Thyroid gland (tissue), 4 donors: ENCODE measurements at regions not wholly inside any gene's neighbourhood (a gene's known extent, or its start where the extent isn't known, plus 50 kb on each side); places are given as distances from the start of the nearest gene placed in this dataset.

Experiments
- DNase-seq, 2 donors: peaks; one replicate each; pipeline ENCODE4 v3.0.0-alpha.2; 2019
- H3K27ac ChIP-seq, 3 donors: fragments of 200-600 bp; sonication (generic); 1 replicate in 2 of 3; 2 replicates in 1 of 3; pipeline ENCODE4 v1.5.1; 2016 to 2019; ENCODE audit warnings: mild to moderate bottlenecking in 1 of 3, moderate library complexity in 1 of 3
- H3K27me3 ChIP-seq: fragments of 200-600 bp; sonication (generic); one replicate; pipeline ENCODE4 v1.5.1; 2019
- H3K36me3 ChIP-seq, 2 donors: fragments of 200-600 bp; sonication (generic); one replicate each; pipeline ENCODE4 v1.5.1; 2016 to 2019
- H3K4me1 ChIP-seq, 2 donors: fragments of 200-600 bp; sonication (generic); one replicate each; pipeline ENCODE4 v1.5.1; 2017 to 2019
- H3K4me3 ChIP-seq, 3 donors: fragments of 200-600 bp; sonication (generic); replicated peaks in 1 of 3; 1 replicate in 2 of 3; 2 replicates in 1 of 3; pipeline ENCODE4 v1.5.1; 2016; ENCODE audit warnings: mild to moderate bottlenecking in 1 of 3
- H3K9me3 ChIP-seq: fragments of 200-600 bp; sonication (generic); one replicate; pipeline ENCODE4 v1.5.1; 2017
- POLR2A ChIP-seq, 2 donors: fragments of 450-650 bp; IDR thresholded peaks; one replicate each; pipeline ENCODE4 v1.6.1; 2017; ENCODE audit warnings: antibody characterized with exemption in 2 of 2, mild to moderate bottlenecking in 2 of 2, moderate library complexity in 1 of 2
- WGBS, 2 donors: methylation state at CpG; one replicate each; pipeline ENCODE4 v1.1.5; 2017; 5-methylcytosine and 5-hydroxymethylcytosine counted together
- intact Hi-C: fragments of 100-400 bp; cut with DNase I; formaldehyde crosslinking; loops from one replicate; pipeline ENCODE4 v1.15.1; 2023
- TF ChIP-seq, protein P1 (sequence below), 6 experiments: fragments of 200-600 bp in 3 of 6; fragments of 450-650 bp in 3 of 6; sonication (generic) in 3 of 6; IDR thresholded peaks; one replicate each; pipeline ENCODE4 v1.5.1; 2016 to 2019; ENCODE audit warnings: antibody characterized with exemption in 6 of 6, mild to moderate bottlenecking in 2 of 6, inconsistent platforms in 1 of 6, moderate library complexity in 1 of 6

DNA sequence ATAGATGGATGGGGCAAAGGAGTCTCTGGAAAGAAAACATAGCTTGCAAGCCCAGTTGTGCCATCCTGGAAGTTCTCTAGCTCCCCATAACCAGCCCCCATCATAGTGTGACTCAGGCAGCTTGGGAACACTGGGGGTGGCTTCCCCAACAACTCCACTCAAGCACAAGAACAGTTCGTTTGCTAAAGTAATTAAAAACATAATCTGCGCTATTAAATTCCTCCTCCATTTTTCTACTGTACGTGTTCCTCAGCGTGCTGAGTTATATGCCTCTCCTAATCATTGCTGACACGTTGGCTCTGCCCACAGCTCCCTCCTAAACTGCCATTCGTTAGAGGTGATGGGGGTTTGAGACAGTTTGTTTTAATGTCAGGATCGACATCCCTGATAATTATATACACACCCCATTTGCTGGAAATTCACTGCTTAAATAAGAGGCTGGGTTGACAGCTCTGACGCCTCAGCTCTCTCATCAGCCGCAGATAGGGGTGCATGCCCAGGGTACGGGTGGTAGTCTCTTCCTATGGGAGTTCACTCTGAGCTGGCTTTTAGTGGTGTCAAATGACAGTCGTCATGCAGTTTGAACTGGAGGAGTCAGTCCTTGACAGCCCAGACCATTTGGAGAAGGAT, 59.5 kb upstream of the SEZ6L start:
- no peak for TF ChIP-seq POLR2A (IDR thresholded peaks at IDR 0.05)
- TF ChIP-seq, protein P1, sequence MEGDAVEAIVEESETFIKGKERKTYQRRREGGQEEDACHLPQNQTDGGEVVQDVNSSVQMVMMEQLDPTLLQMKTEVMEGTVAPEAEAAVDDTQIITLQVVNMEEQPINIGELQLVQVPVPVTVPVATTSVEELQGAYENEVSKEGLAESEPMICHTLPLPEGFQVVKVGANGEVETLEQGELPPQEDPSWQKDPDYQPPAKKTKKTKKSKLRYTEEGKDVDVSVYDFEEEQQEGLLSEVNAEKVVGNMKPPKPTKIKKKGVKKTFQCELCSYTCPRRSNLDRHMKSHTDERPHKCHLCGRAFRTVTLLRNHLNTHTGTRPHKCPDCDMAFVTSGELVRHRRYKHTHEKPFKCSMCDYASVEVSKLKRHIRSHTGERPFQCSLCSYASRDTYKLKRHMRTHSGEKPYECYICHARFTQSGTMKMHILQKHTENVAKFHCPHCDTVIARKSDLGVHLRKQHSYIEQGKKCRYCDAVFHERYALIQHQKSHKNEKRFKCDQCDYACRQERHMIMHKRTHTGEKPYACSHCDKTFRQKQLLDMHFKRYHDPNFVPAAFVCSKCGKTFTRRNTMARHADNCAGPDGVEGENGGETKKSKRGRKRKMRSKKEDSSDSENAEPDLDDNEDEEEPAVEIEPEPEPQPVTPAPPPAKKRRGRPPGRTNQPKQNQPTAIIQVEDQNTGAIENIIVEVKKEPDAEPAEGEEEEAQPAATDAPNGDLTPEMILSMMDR (IDR thresholded peaks at IDR 0.05), result no peak
- no peak for DNase-seq
- Histone ChIP-seq H3K4me3 (no peak overlapping the region), H3K27me3 (peaks cover 5% of the 10 kb centered on the region), H3K9me3 (no peaks in the 10 kb centered on the region), H3K36me3 (no peaks in the 10 kb centered on the region), H3K4me1 (no peaks in the 10 kb centered on the region), H3K27ac (no peak overlapping the region)
- WGBS, 2 donors, result 70 to 85% methylated on average over 11 of the region's 11 CpGs
- intact Hi-C loops, result no loop called here

DNA sequence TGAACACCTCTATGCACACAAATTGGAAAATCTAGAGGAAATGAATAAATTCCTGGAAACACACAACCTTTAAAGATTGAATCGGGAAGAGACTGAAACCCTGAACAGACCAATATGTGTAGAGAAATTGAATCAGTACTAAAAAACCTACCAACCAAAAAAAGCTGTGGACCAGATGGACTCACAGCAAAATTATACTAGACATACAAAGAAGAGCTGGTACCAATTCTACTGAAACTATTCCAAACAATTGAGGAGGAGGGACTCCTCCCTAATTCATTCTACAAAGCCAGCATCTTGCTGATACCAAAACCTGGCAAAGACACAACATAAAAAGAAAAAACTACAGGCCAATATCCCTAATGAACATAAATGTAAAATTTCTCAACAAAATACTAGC, 54.4 kb upstream of the SEZ6L start:
- Histone ChIP-seq H3K4me3 (no peak overlapping the region), H3K27me3 (peaks cover 5% of the 10 kb centered on the region), H3K36me3 (no peaks in the 10 kb centered on the region), H3K4me1 (no peaks in the 10 kb centered on the region), H3K9me3 (no peaks in the 10 kb centered on the region), H3K27ac (no peak overlapping the region)
- 88 to 93% methylated on average over 1 of the region's 1 CpG for WGBS, 2 donors
- no peak for DNase-seq
- TF ChIP-seq, protein P1 (IDR thresholded peaks at IDR 0.05), result no peak
- no peak for TF ChIP-seq POLR2A (IDR thresholded peaks at IDR 0.05)
- intact Hi-C loops, result no loop called here

DNA sequence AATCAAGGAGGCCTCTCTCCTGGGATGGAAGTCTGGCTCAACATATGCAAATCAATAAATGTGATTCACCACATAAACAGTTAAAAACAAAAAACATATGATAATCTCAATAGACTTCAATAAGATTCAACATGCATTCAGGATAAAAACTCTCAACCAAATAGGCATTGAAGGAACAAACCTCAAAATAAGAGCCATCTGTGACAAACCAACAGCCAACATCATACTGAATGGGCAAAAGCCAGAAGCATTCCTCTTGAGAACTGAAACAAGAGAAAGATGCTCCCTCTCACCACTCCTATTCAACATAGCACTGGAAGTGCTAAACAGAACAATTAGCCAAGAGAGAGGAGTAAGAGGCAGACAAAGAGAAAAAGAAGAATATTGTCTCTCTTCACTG, 54.0 kb upstream of the SEZ6L start:
- no peak overlapping the region for H3K27ac ChIP-seq

More for the DNA sequence above, 54.0 kb upstream of the SEZ6L start:
- no peak for TF ChIP-seq POLR2A (IDR thresholded peaks at IDR 0.05)
- TF ChIP-seq, protein P1 (IDR thresholded peaks at IDR 0.05), result no peak
- no peak for DNase-seq
- Histone ChIP-seq H3K4me3 (no peak overlapping the region), H3K27me3 (peaks cover 5% of the 10 kb centered on the region), H3K4me1 (no peaks in the 10 kb centered on the region), H3K9me3 (no peaks in the 10 kb centered on the region), H3K36me3 (no peaks in the 10 kb centered on the region)
- intact Hi-C loops, result no loop called here
